ENCODE measurements at regions not wholly inside any gene's neighbourhood (a gene's known extent, or its start where the extent isn't known, plus 50 kb on each side); places are given as distances from the start of the nearest gene placed in this dataset.
A peak's percentile ranks its signal among the peaks of the same experiment; 100 is the strongest.

- Histone ChIP-seq H3K27ac (ENCODE audit: control insufficient read depth, insufficient read depth, low read length) (no peak overlapping the region), H3K4me3 (ENCODE audit: control insufficient read depth in 2 of 3, extremely low read depth in 1 of 3, insufficient read depth in 2 of 3, low read depth in 1 of 3, low read length in 3 of 3) (no peak overlapping the region), H3K27me3 (ENCODE audit: control insufficient read depth, extremely low read depth, insufficient read depth, low read length) (no peaks in the 10 kb centered on the region), H3K36me3 (ENCODE audit: control insufficient read depth in 2 of 2, extremely low read depth in 1 of 2, insufficient read depth in 2 of 2, low read length in 2 of 2) (no peaks in the 10 kb centered on the region), H3K79me2 (ENCODE audit: control insufficient read depth, insufficient read depth, low read length) (no peaks in the 10 kb centered on the region), H3K9me3 (ENCODE audit: control insufficient read depth, low read depth, low read length) (no peaks in the 10 kb centered on the region), H4K20me1 (ENCODE audit: control insufficient read depth, extremely low read depth, insufficient read depth, low read length) (no peaks in the 10 kb centered on the region), H3K9me1 (ENCODE audit: control insufficient read depth, extremely low read depth, insufficient read depth, low read length) (no peaks in the 10 kb centered on the region), H3K4me1 (ENCODE audit: control insufficient read depth, extremely low read depth, insufficient read depth, low read length) (peaks cover 15% of the 10 kb centered on the region), H3K4me2 (ENCODE audit: control insufficient read depth, extremely low read depth, insufficient read depth, low read depth, low read length) (no peak overlapping the region), H3K9ac (ENCODE audit: control insufficient read depth, extremely low read depth, insufficient read depth, low read length) (no peak overlapping the region), H2AFZ (ENCODE audit: control insufficient read depth, low read length) (no peak overlapping the region)
- TF ChIP-seq CTCF (optimal IDR thresholded peaks at IDR 0.05 in 1 of 3, IDR thresholded peaks at IDR 0.05 in 1 of 3, conservative IDR thresholded peaks at IDR 0.05 in 1 of 3; ENCODE audit: extremely low read depth in 1 of 3, insufficient read depth in 2 of 3, low read length in 3 of 3) (no peak), EZH2 (IDR thresholded peaks at IDR 0.05; ENCODE audit: low read length) (no peak)
- dilution Hi-C loops (cut with MboI; ENCODE audit: extremely low pct_ligation_motif_present, low sequenced_read_pairs), result no loop called here
- FAIRE-seq (no peak), DNase-seq (ENCODE audit: low read depth, low spot score) (no peak)
These were observed 370.2 kb upstream of the SLC14A2 start for GRCh38 chr18:45245091-45245511.

GRCh38 chr18:45248240-45248903 lies 366.9 kb upstream of the SLC14A2 start:
- Histone ChIP-seq H3K4me1 (ENCODE audit: control insufficient read depth, extremely low read depth, insufficient read depth, low read length) (peaks cover 14% of the 10 kb centered on the region), H3K9ac (ENCODE audit: control insufficient read depth, extremely low read depth, insufficient read depth, low read length) (no peak overlapping the region), H3K9me1 (ENCODE audit: control insufficient read depth, extremely low read depth, insufficient read depth, low read length) (no peaks in the 10 kb centered on the region), H4K20me1 (ENCODE audit: control insufficient read depth, extremely low read depth, insufficient read depth, low read length) (no peaks in the 10 kb centered on the region), H3K27ac (ENCODE audit: control insufficient read depth, insufficient read depth, low read length) (no peak overlapping the region), H2AFZ (ENCODE audit: control insufficient read depth, low read length) (peak overlapping the region; percentile 56), H3K9me3 (ENCODE audit: control insufficient read depth, low read depth, low read length) (no peaks in the 10 kb centered on the region), H3K4me3 (ENCODE audit: control insufficient read depth in 2 of 3, extremely low read depth in 1 of 3, insufficient read depth in 2 of 3, low read depth in 1 of 3, low read length in 3 of 3) (no peak overlapping the region), H3K79me2 (ENCODE audit: control insufficient read depth, insufficient read depth, low read length) (no peaks in the 10 kb centered on the region), H3K36me3 (ENCODE audit: control insufficient read depth in 2 of 2, extremely low read depth in 1 of 2, insufficient read depth in 2 of 2, low read length in 2 of 2) (no peaks in the 10 kb centered on the region), H3K27me3 (ENCODE audit: control insufficient read depth, extremely low read depth, insufficient read depth, low read length) (no peaks in the 10 kb centered on the region), H3K4me2 (ENCODE audit: control insufficient read depth, extremely low read depth, insufficient read depth, low read depth, low read length) (no peak overlapping the region)
- dilution Hi-C loops (cut with MboI; ENCODE audit: extremely low pct_ligation_motif_present, low sequenced_read_pairs), result no loop called here
- DNase-seq (ENCODE audit: low read depth, low spot score) (no peak), FAIRE-seq (peak; percentile 66)
- TF ChIP-seq EZH2 (IDR thresholded peaks at IDR 0.05; ENCODE audit: low read length), result no peak
- no peak for TF ChIP-seq CTCF (optimal IDR thresholded peaks at IDR 0.05 in 1 of 3, IDR thresholded peaks at IDR 0.05 in 1 of 3, conservative IDR thresholded peaks at IDR 0.05 in 1 of 3; ENCODE audit: extremely low read depth in 1 of 3, insufficient read depth in 2 of 3, low read length in 3 of 3)
